GM12878 (cell line): ENCODE measurements at regions not wholly inside any gene's neighbourhood (a gene's known extent, or its start where the extent isn't known, plus 50 kb on each side); places are given as distances from the start of the nearest gene placed in this dataset.

Source experiments
- ATAC-seq: fragments of 200-7000 bp; cut with Tn5 transposase; 3 replicates; pipeline ENCODE4 v1.9.1; 2020; ENCODE audit warnings: mild to moderate bottlenecking, moderate library complexity
- BruUV-seq: library from RNA; stranded (reverse); fragments of 400-500 nt; replicated peaks from 2 replicates; lab custom pipeline; 2021; lab: Mats Ljungman, UMichigan
- CTCF ChIA-PET: fragments of 300-600 bp; sonication (Branson Sonifier 250); formaldehyde crosslinking; extraction: SDS; loops from one replicate; lab custom pipeline; 2021; ENCODE audit warnings: inconsistent platforms; lab: Yijun Ruan, JAX
- POLR2A ChIA-PET: fragments of 350-600 bp; formaldehyde crosslinking; extraction: SDS; loops from one replicate; lab custom pipeline; 2021; ENCODE audit warnings: inconsistent platforms; lab: Charles Lee
- RAD21 ChIA-PET: fragments of 300-600 bp; sonication (Branson Sonifier 250); formaldehyde crosslinking; loops from one replicate; lab custom pipeline; 2023; ENCODE audit warnings: antibody characterized with exemption; ENCODE audit not compliant: unreplicated experiment; lab: Charles Lee
- SMC1A ChIA-PET: fragments of 300-600 bp; sonication (Branson Sonifier 250); formaldehyde crosslinking; loops from one replicate; lab custom pipeline; 2023; ENCODE audit not compliant: unreplicated experiment, uncharacterized antibody; lab: Charles Lee
- DNase-seq: peaks from one replicate; pipeline ENCODE4 v3.0.0-alpha.2; 2011; ENCODE audit warnings: low read depth, low spot score
- FAIRE-seq: peaks from 3 replicates; lab custom pipeline; 2011; peaks lifted over from hg19 to GRCh38; lab: Jason Lieb, UNC
- H2AFZ ChIP-seq: 2 replicates; pipeline ENCODE4 v1.6.0; 2011; ENCODE audit warnings: low read depth, low read length, control low read depth; ENCODE audit not compliant: control insufficient read depth
- H3K27ac ChIP-seq: 2 replicates; pipeline ENCODE4 v1.5.1; 2011; ENCODE audit warnings: control low read depth; ENCODE audit not compliant: control insufficient read depth, insufficient read depth
- H3K27me3 ChIP-seq, 2 experiments: replicated peaks in 1 of 2; 2 replicates each; pipeline versions ENCODE4 v1.6.0 to v1.6.1; 2011; ENCODE audit warnings: low read length in 1 of 2; ENCODE audit not compliant: control insufficient read depth in 2 of 2, insufficient read depth in 2 of 2
- H3K36me3 ChIP-seq, 2 experiments: 2 replicates each; pipeline ENCODE4 v1.5.1; 2011; ENCODE audit warnings: low read length in 1 of 2; ENCODE audit not compliant: control insufficient read depth in 2 of 2, insufficient read depth in 2 of 2
- H3K4me1 ChIP-seq: 2 replicates; pipeline ENCODE4 v1.6.1; 2011; ENCODE audit warnings: mild to moderate bottlenecking, low read length, moderate library complexity, mixed read lengths; ENCODE audit not compliant: control insufficient read depth, insufficient read depth
- H3K4me2 ChIP-seq: 2 replicates; pipeline ENCODE4 v1.6.0; 2011; ENCODE audit warnings: control low read depth; ENCODE audit not compliant: control insufficient read depth, insufficient read depth
- H3K4me3 ChIP-seq: fragments of 200-600 bp; sonication (generic); 2 replicates; pipeline ENCODE4 v1.5.1; 2016
- H3K79me2 ChIP-seq: 2 replicates; pipeline ENCODE4 v1.6.0; 2011; ENCODE audit warnings: low read length; ENCODE audit not compliant: control insufficient read depth, insufficient read depth
- H3K9ac ChIP-seq: 2 replicates; pipeline ENCODE4 v1.8.0; 2011; ENCODE audit warnings: low read length, control low read depth, mixed read lengths; ENCODE audit not compliant: control insufficient read depth, insufficient read depth
- H3K9me3 ChIP-seq: replicated peaks from 3 replicates; pipeline ENCODE4 v1.5.1; 2011; ENCODE audit warnings: mild to moderate bottlenecking, low read length; ENCODE audit not compliant: control insufficient read depth, insufficient read depth
- H4K20me1 ChIP-seq: 2 replicates; pipeline ENCODE4 v1.6.0; 2011; ENCODE audit not compliant: control insufficient read depth, insufficient read depth
- BCL3 ChIP-seq: IDR thresholded peaks from 2 replicates; pipeline ENCODE4 v1.6.1; 2011; ENCODE audit warnings: borderline replicate concordance, low read depth, mild to moderate bottlenecking, moderate library complexity, low read length; ENCODE audit not compliant: insufficient read depth, poor library complexity, severe bottlenecking
- FOS ChIP-seq: IDR thresholded peaks from 3 replicates; pipeline ENCODE4 v1.6.1; 2011; ENCODE audit warnings: borderline replicate concordance; ENCODE audit not compliant: insufficient read length; ENCODE audit errors: extremely low read depth
- LARP7 ChIP-seq: fragments of 450-650 bp; IDR thresholded peaks from 2 replicates; pipeline ENCODE4 v1.6.1; 2017; ENCODE audit warnings: mild to moderate bottlenecking
- NR2F1 ChIP-seq: fragments of 450-650 bp; conservative IDR thresholded peaks from 2 replicates; pipeline ENCODE4 v1.6.1; 2017; ENCODE audit warnings: mild to moderate bottlenecking
- WGBS: methylation state at CpG from one replicate; pipeline ENCODE4 v1.1.6; 2016; ENCODE audit warnings: low lambda C conversion rate; ENCODE audit not compliant: insufficient replicate concordance, insufficient coverage; ENCODE audit errors: missing lambda C conversion rate; 5-methylcytosine and 5-hydroxymethylcytosine counted together
- in situ Hi-C: fragments of 300-500 bp; cut with MboI; formaldehyde crosslinking; loops from 9 replicates; pipeline ENCODE4 v1.14.3; 2018; ENCODE audit warnings: mixed read lengths
- intact Hi-C: fragments of 100-400 bp; cut with micrococcal nuclease; formaldehyde crosslinking; loops from one replicate; pipeline ENCODE4 v1.14.2; 2022; ENCODE audit not compliant: unreplicated experiment

- H3K4me3 ChIP-seq, result no peak overlapping the region
- BruUV-seq, result no TSS peak
- H3K27ac ChIP-seq, result no peak overlapping the region
- ATAC-seq, result no peak
- H3K36me3 ChIP-seq, result no peaks in the 10 kb centered on the region
- ChIA-PET CTCF (interaction anchor here (2.2 kb wide), 1 partner anchor 11 kb away, joined by 5 read pairs; no protein-coding TSS in a partner anchor), POLR2A (no interaction called here), RAD21 (no interaction called here), SMC1A (interaction anchor here (0.5 kb wide), 1 partner anchor 178 kb away, joined by 3 read pairs; no protein-coding TSS in a partner anchor)
- H3K9me3 ChIP-seq, result no peaks in the 10 kb centered on the region; the same call in 2 of the 3 replicates
- no peak for FAIRE-seq
- no peaks in the 10 kb centered on the region for H3K27me3 ChIP-seq
- no peak overlapping the region for H2AFZ ChIP-seq
- no peaks in the 10 kb centered on the region for H3K79me2 ChIP-seq
- no peak for DNase-seq
- in situ Hi-C loops (no loop called here), intact Hi-C loops (no loop called here)
- H3K4me1 ChIP-seq, result peaks cover 4% of the 10 kb centered on the region; the same call in 1 of the 2 replicates
- H3K4me2 ChIP-seq, result no peak overlapping the region
- TF ChIP-seq LARP7 (no peak), BCL3 (no peak)
- H4K20me1 ChIP-seq, result no peaks in the 10 kb centered on the region
- no peak overlapping the region for H3K9ac ChIP-seq
- WGBS, result 39% methylated on average over 5 of the region's 5 CpGs
Measured at GRCh38 chr11:104795501-104796213, 102.6 kb downstream of the CASP12 start.

GRCh38 chr11:104792861-104793260, 105.4 kb downstream of the CASP12 start:
- ChIA-PET POLR2A (no interaction called here), RAD21 (no interaction called here), CTCF (no interaction called here), SMC1A (no interaction called here)
- Histone ChIP-seq H3K79me2 (no peaks in the 10 kb centered on the region), H3K9me3 (no peaks in the 10 kb centered on the region; the same call in 2 of the 3 replicates), H2AFZ (no peak overlapping the region), H4K20me1 (no peaks in the 10 kb centered on the region), H3K36me3 (no peaks in the 10 kb centered on the region), H3K27ac (no peak overlapping the region), H3K4me2 (no peak overlapping the region), H3K27me3 (no peaks in the 10 kb centered on the region), H3K9ac (no peak overlapping the region), H3K4me3 (no peak overlapping the region), H3K4me1 (no peaks in the 10 kb centered on the region)
- in situ Hi-C loops, result no loop called here
- FAIRE-seq (no peak), ATAC-seq (no peak), DNase-seq (no peak)
- intact Hi-C loops, result no loop called here
- 62% methylated on average over 2 of the region's 2 CpGs for WGBS
- BruUV-seq, result no TSS peak
- no peak for TF ChIP-seq FOS
- TF ChIP-seq NR2F1, result 0 out of 2 replicates have a peak, but pooled peaks have one; percentile 42
